ENCODE measurements at regions not wholly inside any gene's neighbourhood (a gene's known extent, or its start where the extent isn't known, plus 50 kb on each side); places are given as distances from the start of the nearest gene placed in this dataset.

DNA sequence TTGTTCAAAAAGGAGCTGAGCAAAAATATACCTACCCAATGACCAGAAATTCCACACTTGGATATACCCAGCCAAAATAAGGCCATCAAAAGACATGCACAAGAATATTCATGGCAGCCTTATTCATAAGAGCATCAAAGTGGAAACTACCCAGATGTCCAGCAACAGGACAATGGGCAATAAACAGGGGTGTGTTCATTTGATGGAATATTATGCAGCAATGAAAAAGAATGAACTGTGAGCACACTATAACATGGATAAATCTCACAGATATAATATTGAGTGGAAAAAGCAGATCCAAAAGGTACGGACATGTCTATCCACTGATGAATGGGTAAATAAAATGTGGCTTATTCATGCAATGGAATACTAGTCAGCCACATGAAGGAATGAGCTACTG, 209.2 kb upstream of the LHX5 start:
- TF ChIP-seq, protein P1, sequence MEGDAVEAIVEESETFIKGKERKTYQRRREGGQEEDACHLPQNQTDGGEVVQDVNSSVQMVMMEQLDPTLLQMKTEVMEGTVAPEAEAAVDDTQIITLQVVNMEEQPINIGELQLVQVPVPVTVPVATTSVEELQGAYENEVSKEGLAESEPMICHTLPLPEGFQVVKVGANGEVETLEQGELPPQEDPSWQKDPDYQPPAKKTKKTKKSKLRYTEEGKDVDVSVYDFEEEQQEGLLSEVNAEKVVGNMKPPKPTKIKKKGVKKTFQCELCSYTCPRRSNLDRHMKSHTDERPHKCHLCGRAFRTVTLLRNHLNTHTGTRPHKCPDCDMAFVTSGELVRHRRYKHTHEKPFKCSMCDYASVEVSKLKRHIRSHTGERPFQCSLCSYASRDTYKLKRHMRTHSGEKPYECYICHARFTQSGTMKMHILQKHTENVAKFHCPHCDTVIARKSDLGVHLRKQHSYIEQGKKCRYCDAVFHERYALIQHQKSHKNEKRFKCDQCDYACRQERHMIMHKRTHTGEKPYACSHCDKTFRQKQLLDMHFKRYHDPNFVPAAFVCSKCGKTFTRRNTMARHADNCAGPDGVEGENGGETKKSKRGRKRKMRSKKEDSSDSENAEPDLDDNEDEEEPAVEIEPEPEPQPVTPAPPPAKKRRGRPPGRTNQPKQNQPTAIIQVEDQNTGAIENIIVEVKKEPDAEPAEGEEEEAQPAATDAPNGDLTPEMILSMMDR (IDR thresholded peaks at IDR 0.05): no peak
- no peak for TF ChIP-seq POLR2A (IDR thresholded peaks at IDR 0.05)
